ENCODE measurements at regions not wholly inside any gene's neighbourhood (a gene's known extent, or its start where the extent isn't known, plus 50 kb on each side); places are given as distances from the start of the nearest gene placed in this dataset.

DNA sequence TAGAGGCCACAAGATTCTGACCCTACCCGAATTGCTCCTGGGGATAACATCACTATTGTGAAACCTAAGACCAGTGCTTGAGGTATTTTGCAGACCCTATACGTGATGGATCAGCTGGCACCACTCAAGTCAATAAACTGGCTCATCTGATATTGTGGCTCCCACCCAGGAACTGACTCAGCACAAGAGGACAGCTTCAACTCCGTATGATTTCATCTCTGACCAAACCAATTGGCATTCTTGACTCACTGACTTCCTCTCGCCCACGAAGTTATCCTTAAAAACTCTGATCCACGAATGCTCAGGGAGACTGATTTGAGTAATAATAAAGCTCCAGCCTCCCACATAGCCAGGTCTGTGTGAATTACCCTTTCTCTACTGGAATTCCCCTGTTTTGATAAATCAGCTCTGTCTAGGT is 1036.1 kb upstream of the TMEM132C start:
- TF ChIP-seq, protein P1, sequence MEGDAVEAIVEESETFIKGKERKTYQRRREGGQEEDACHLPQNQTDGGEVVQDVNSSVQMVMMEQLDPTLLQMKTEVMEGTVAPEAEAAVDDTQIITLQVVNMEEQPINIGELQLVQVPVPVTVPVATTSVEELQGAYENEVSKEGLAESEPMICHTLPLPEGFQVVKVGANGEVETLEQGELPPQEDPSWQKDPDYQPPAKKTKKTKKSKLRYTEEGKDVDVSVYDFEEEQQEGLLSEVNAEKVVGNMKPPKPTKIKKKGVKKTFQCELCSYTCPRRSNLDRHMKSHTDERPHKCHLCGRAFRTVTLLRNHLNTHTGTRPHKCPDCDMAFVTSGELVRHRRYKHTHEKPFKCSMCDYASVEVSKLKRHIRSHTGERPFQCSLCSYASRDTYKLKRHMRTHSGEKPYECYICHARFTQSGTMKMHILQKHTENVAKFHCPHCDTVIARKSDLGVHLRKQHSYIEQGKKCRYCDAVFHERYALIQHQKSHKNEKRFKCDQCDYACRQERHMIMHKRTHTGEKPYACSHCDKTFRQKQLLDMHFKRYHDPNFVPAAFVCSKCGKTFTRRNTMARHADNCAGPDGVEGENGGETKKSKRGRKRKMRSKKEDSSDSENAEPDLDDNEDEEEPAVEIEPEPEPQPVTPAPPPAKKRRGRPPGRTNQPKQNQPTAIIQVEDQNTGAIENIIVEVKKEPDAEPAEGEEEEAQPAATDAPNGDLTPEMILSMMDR (IDR thresholded peaks at IDR 0.05; ENCODE audit: low read length), result no peak
- TF ChIP-seq EZH2 (IDR thresholded peaks at IDR 0.05; ENCODE audit: borderline replicate concordance, low read length), result no peak
